HG02571 (cell line): ENCODE measurements at regions not wholly inside any gene's neighbourhood (a gene's known extent, or its start where the extent isn't known, plus 50 kb on each side); places are given as distances from the start of the nearest gene placed in this dataset.

Source experiments
- ATAC-seq: cut with Tn5 transposase; IDR thresholded peaks from one replicate; pipeline ENCODE4 v1.9.1; 2021; ENCODE audit warnings: mild to moderate bottlenecking, moderate library complexity; ENCODE audit not compliant: unreplicated experiment

DNA sequence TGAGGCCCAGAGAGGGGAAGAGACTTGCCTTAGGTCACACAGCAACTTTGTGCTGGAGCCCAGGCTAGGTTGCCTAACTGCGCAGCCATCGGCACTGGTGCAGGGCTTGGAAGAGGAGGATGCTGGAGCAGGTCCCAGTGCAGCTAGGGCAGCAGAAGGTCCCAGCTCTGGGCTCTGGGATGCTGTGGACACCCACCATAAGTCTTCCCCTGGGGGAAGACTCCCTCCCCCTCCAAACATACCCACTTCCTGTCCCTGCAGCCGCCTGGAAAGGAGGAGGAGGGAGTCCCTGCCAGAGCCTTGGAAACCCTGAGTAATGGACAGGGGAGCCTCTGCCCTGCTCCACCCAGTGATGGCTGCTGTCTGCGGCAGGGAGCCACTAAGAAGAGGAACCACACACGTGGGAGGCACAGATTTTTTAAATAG, 93.6 kb downstream of the NCR2 start:
- ATAC-seq: no peak

DNA sequence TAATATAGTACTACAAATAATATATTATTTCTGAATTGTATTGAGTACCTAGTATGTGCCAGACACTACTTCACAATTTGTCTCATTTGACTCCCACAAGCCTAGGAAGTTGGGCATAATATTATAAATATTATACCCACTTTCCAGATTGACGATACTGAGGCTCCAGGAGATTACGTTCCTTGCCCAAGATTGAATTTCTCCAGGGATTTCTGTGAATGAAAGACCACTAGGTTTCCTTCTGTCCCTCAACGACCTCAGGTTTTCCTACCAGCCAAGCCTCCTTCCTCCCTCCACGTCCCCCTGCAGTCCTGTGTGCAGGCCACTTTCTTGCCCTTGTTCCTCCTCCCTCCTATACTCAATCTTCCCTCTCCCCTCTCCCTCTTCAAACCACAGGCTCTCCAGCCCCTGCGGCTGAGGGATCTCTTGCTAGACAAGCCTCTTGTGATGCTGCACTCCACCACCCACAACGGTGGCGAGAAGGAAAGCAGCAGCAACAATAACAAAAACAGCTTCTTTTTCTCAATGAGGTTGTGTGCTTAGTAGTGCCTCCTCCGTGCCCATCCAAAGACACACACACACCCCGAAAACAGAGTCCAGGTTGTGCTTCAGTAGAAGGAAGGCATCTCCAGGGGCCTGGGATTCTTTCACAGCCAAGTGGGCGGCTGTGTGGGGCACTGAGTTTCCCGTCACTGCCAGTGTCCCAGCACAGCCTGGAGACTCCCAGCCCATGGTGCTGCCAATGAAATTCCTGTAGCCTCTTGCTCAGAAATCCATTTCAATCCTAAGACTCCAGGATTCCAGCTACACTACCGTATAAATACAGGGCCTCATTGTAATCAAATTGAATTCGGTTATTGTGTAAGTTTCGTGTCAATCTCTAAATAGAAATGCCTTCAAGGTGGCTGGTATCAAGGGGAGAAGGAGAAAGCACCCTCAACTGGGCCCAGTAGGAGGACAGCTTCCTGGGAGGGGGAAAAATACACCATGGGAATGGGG, 94.4 kb downstream of the NCR2 start:
- ATAC-seq: no peak

DNA sequence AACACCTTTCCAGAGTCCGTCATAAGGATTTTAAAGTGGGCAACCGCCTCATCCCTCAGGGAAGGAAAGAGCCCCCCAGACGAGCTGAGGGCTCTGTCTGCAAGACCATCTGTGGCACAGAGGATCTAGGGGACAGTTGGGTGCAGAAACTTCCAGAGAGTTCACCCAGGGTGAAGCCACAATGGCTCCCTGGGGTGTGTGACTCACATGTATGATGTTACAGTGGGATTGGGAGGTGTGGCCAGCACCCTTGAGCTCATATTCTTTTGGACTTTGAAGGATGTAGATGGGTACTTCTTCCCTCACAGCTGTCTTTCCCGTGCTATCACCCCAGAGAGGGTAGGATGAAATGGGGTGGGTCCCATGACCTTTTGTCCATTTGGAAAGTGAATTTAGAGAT, 95.5 kb downstream of the NCR2 start:
- ATAC-seq: no peak

DNA sequence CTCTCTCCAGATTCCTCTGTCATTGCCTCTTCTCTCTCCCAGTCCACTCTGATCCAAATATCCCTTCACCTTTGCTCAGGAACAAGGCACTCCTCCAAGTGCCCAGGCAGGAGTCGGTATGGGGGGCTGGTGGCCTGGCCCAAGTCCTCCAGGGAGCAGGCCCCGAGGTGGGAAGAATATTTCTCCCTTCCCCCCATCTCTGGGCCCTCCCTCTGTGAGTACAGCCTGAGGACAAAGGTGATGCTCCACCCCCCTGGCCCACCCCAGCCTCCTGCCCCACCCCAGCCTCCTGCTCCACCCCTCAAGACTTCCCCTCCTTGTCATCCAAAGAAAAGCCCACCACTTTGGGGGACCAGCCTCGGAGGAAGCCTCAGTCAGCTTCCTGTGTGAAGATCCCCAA, 96.9 kb downstream of the NCR2 start:
- ATAC-seq: no peak

DNA sequence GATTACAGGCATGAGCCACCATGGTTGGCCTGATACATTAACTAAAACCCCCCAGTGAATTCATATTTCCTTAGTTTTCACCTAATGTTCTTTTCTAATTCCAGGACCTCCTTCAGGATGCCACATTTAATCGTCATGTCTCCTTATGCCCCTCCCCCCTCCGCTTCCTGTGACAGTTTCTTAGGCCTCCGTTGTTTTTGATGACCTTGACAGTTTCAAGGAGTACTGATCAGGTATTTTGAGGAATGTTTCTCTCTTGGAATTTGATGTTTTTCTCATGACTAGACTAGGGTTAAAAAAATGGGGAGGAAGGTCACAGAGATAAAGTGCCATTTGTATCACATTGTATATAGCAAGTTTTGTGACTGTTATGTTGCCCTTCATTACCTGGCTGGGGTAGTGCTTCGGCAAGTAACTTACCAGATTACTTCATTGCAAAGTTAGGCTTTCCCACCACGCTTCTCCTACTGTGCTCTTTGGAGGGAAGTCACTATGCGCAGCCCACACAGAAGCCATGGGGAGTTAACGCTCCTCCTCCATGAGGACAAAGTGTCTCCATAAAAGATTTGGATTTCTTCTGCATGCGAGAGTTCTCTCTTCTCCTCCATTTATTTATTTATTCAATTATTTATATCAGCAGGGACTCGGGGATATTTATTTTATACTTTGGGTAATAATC, 99.5 kb downstream of the NCR2 start:
- no peak for ATAC-seq

DNA sequence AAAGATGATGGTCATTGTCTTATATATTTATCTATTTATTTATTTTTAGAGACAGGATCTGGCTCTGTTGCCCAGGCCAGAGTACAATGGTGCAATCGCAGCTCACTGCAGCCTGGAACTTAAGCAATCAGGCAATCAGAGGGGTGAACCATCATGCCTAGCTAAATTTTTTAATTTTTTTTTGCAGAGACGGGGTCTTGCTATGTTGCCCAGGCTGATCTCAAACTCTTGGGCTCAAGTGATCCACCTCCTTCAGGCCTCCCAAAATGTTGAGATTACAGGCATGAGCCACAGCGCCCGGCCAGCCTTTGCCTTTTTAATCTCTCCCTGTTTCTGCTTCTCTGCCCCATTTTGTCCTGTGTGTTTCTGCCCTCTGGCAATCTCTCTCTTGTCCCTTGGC, 102.2 kb downstream of the NCR2 start:
- no peak for ATAC-seq

DNA sequence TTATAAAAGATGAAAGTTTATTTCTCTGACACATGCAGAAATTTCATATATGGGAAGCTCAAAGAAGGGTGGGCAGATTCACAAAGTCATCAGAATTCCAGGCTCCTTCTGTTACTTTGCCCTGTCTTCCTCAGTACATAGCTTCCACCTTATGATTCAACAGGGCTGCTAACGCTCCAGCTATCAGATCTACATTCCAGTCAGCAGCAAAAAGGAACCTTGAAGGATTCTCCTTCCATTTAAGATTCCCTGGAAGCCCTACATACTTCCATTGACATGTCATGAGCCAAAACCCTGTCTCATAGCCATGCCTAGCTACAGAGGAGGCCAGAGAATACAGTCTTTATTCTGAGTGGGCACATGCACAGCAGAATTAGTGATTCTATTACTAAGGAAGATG, 103.3 kb downstream of the NCR2 start:
- no peak for ATAC-seq

DNA sequence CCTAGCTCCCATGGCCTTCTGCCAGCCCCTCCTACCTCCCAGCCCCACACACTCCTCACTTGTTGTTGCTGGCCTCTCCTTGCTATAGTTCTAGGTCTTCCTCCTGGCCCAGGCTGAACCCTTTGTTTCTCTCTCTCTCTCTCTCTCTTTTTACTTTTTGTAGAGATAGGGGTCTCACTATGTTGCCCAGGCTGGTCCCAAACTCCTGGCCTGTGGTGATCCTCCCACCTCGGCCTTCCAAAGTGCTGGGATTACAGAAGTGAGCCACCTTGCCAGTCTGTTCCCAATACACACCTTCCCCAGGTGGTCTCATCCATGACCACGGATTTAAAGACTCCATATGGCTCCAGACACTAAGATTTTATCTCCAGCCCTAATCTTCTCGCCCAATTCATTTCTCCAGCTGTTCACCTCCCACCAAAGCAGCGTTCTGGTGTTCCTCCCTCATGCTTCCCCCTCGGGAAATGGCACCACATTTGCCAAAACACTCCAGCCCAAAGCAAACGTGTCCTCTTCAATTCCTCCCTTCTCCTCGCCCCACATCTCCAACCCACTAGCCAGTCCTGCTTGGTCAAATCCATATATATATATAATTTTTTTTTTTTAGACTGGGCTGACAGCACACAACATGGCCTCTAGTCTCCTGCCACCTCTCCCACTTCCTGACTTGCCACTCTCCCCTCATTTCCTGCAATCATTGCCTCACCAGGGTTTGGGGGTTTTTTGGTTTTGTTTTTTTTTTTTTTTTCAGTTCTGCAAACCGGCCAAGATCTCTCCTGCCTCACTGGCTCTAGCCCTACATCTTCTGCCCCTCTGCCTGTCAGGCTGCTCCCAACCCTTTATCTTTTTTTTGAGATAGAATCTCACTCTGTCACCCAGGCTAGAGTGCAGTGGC, 104.4 kb downstream of the NCR2 start:
- ATAC-seq: no peak

DNA sequence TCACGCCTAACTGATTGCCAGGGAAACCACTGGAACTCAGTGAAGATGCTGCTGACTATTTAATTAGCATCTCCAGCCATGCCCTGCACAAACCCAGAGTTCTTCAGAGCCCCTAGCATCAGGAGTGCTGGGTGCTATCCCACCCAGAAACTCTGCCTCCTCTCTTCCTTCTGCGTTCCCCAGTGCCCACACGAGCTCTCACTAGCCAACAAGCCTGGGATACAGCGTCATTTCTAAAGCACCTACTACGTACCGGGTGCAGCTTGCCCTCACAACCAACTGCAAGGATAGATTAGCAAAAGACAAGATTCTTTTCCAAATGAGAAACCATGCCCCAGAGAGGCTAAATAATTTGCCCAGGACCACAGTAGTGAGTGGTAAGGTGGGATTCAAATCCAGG, 105.2 kb upstream of the FOXP4 start:
- no peak for ATAC-seq

DNA sequence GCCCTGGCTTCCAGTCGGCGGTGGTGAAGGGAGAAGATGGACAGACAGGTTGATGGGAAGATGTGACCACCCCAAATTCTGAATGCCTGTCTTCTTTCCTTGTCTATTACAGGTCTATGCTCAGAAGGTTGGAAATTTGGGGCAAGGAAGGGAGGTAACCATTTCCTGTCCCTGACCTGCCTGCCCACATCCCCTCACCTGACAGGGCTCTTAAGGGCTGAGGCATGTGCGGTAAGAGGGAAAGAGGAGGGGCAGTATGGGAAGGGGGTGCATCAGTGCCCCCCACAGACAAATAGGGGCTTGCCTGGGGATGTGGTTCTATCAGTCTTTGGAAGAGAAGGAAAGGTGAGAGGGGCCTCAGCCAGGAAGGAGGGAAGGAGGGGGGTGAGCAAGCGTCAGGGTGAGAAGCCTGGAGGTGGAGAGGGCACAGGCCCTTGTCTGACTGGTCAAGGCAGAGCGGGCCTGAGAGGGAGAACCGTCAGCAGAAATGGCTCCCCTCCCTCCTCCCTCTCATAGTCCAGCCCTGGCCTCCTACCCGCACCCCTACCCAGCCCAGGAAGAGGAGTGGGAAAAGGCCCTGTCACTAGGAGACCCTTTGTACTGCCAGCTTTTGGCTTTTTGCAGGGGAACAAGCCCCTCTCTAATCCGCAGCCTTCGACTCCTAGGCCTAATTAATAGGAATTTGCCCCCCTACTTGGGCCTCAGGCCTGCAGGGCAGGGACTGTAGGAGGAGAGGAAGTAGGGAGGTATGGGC, 104.4 kb upstream of the FOXP4 start:
- ATAC-seq: no peak

DNA sequence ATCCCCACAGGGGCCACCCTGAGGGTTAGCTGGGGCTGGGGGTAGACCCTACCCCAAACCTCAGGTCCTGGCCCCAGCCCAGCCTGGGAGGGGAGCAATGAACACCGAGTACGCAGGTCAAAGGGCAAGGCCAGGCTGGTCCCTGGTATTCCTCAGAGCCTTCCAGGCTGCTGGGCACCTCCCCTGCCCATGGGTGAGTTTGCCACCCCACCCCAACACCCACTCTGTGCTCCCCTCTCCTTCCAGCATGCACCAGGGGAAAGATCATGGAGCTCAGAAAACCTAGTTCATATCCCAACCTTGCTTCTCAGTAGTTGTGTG, 103.9 kb upstream of the FOXP4 start:
- ATAC-seq: no peak

DNA sequence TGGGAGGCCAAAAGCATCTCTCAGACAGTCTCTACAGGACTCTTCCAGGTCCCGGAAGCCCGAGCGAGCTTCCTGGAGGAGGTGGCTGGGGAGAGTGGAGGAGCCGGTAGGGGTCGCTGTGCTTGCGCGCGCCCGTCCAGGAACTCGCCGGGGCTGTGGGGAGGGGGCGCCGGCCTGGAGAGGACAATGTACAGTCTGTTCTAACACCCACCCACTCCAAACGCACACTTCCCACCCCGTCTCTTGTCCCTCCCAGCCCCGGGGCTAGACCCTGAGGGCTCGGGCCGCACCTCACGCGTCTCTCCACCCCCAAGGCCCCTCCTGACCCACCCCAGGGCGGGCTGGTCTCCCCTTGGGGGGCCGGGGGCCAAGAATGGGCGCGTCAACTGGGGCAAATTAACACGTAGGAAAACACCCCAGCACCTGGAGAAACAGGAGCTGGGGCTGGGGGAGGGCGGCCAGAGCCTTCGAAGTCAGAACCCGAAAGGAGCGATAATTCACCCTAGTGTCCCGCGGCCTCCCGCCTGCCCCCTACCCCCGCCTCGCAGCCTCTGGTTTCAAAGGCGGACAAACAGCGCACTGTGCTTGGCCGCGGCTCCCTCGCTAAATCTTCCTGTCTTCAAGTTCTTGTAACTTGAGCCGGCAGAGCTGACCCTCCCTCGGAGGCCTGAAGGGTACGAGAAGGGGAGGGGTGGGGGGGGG, 103.2 kb upstream of the FOXP4 start:
- ATAC-seq: no peak

DNA sequence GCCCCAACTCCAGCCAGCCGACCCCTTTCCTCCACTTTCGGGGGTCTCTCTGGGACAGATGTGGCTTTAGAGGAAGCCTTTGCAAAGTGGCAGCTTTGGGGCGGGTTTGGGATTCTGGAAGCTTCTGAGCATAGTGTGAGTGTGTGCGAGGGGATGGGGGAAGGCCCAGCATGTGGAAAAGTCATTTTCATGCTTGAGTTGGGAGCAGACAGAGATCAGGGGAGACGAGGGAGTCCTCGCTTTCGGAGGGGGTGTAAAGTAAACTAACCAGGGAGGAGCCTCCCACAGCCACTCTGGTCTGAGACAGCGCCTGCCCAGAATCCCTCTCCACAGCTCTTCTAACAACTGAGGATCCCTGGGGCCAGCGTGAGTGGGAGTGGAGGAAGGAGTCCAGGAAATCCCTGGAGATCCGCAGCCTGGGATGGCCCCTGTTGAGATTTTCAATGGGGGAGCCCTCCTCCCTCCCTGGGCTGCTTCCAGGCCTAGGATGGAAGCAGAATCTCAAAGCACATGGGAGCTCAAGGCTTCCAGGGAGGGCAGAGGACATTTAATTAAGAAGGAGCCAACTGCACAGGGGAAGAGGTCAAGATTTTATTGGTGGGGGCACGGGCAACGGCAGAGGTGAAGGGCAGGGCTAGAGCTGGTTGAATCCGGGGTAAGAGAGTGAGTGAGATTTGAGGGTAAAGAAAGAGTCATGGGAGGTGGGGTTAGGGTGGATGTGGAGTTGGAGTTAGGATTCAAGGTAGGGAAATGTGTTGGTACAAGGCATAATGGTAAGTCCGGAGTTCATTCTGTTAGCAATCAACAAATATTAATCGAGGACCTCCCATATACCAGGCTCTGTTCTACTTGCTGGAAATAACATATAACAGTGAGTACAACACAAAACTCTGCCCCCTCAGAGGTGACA, 102.3 kb upstream of the FOXP4 start:
- ATAC-seq: no peak

DNA sequence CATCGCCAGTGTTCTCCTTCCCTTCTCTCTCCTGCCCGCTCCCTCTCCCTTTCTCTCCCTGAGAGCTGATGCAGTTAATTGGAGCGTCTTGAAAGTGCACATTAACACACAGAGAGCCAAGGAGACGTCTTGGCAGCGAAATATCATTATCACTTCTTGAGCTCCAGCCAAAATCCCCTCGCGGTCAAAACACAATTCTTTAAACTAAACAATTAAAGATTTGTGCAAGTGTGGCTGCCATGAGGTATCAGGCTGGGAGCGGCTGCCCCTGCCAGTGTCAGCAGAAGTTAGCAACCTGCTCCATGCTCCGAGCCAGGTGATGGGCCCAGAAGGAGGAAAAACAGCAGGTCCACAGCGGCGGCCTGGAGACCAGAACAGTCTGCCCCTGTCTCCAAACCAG, 100.9 kb upstream of the FOXP4 start:
- no peak for ATAC-seq

DNA sequence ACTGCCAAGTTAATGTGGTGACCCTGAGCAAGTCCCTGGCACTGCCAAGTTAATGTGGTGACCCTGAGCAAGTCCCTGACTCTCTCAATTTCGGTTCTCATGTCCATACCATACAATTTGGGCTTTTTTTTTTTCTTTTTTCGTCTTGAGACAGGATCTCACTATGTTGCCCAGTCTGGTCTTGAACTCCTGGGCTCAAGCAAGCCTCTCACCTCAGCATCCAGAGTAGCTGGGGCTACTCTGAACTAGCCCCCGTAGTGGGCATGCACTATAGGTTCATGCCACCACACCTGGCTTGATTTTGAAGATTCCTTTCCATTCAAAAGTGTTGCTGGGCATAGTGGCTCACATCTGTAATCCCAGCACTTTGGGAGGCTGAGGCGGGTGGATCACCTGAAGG, 100.0 kb upstream of the FOXP4 start:
- ATAC-seq: no peak

DNA sequence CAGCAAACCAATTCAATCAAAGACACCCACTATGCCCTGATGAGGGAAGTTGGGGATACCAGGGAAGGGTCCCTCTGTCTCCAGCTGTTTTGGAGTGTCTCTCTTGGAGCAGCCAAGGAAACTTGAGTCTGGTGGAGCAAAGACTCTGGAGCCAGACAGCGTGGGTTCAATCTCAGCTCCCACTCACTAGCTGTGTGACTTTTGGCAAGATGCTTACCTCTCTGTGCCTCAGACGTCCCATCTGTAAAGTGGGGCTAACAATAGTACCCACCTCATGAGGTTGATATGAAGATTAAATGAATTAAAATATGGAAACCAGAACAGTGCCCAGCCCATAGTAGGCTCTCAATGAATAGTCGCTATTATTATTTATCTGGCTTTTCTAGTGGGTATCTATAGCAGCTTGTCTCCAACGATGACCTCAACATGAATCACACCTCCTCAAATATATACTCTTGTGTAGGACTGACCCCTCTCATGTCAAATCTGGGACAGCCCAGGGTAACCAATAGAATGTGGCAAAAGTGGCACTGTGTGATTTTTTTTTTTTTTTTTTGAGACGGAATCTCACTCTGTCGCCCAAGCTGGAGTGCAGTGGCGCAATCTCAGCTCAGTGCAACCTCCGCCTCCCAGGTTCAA, 99.2 kb upstream of the FOXP4 start:
- no peak for ATAC-seq

DNA sequence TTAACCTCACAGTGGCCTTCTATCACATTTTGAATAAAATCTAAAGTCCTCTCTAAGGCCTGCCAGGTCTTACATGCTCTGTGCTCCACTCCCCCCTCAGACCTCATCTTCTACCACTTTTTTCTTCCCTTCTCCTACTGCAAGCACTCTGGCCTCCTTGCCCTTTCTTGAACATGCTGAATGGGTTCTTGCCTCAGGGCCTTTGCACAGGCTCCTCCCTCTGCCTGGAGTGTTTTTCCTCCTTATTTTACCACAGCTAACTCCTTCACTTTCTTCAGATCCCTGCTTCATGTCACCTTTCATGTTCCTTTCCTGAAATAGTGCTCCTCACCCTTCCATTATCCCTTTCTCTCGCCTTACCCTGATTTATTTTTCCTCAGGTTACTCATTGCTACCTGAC, 97.9 kb upstream of the FOXP4 start:
- ATAC-seq: no peak

DNA sequence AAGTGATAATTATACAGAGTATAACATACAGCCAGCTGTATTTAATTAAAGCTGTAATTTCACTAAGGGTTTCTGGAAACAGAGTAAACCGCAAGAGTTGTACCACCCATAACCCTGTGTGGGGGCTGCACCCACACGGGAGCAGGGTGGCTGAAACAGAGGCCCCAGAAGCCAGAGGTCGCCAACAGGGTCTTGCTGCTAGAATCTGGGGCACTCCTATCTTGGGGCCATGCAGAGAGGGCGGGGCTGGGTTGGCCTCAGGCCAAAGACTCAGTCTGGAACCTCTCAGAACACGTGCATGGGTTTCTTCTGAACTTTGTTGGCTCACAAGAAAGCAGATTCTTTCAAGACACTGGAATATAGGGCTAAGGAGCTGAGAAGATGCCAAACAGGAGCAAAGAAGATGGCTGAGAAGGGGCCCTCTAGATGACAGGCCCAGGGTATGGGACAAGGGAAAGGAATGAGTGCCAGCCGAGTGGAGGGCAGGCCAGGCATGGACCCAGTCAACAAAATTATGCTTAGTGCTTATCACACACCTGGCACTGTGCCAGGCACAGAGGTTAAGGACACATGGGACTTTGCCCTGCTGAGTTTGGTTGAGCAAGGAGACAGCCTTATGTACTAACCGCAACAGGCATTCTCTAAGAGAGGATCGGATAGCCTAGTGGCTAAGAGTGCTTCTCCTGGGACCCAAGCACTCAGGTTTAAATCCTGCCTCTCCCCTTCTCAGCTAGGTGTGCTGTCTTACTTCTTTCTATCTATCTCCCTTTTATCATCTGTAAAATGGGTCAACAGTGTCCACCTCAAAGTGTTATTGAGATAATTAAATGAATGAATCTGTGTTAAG, 96.6 kb upstream of the FOXP4 start:
- no peak for ATAC-seq
